ENCODE measurements at regions not wholly inside any gene's neighbourhood (a gene's known extent, or its start where the extent isn't known, plus 50 kb on each side); places are given as distances from the start of the nearest gene placed in this dataset.

- no peak for TF ChIP-seq CUX1 (IDR thresholded peaks at IDR 0.05; ENCODE audit: insufficient replicate concordance, low read depth, low read length)
- no peak for TF ChIP-seq NFXL1 (IDR thresholded peaks at IDR 0.05; ENCODE audit: borderline replicate concordance)
- TF ChIP-seq FOXM1 (IDR thresholded peaks at IDR 0.05; ENCODE audit: low read depth, low read length): no peak
- no peak for TF ChIP-seq BCLAF1 (IDR thresholded peaks at IDR 0.05)
- TF ChIP-seq USF1 (IDR thresholded peaks at IDR 0.05; ENCODE audit: borderline replicate concordance, extremely low read length, insufficient read depth, low read depth, low read length): no peak
- no peak for TF ChIP-seq PKNOX1 (IDR thresholded peaks at IDR 0.05)
- TF ChIP-seq BRCA1 (IDR thresholded peaks at IDR 0.05; ENCODE audit: low read depth, low read length): no peak
- TF ChIP-seq STAT3 (IDR thresholded peaks at IDR 0.05; ENCODE audit: low read depth, low read length): no peak
- no peak for TF ChIP-seq ZNF384 (IDR thresholded peaks at IDR 0.05; ENCODE audit: borderline replicate concordance, low read depth, low read length)
- no peak for TF ChIP-seq ZNF24 (IDR thresholded peaks at IDR 0.05)
- TF ChIP-seq MEF2B (IDR thresholded peaks at IDR 0.05; ENCODE audit: partially characterized antibody, poor library complexity, severe bottlenecking): no peak
- TF ChIP-seq MXI1 (IDR thresholded peaks at IDR 0.05; ENCODE audit: low read depth, low read length): no peak
Observed at GRCh38 chr10:56805022-56805421, 444.0 kb upstream of the ZWINT start (continued).

All from GM12878 (cell line).